HG03469 (cell line): ENCODE measurements at regions not wholly inside any gene's neighbourhood (a gene's known extent, or its start where the extent isn't known, plus 50 kb on each side); places are given as distances from the start of the nearest gene placed in this dataset.
"Not testable (repeated sequence)": the region's sequence is repeated elsewhere in the genome, so short reads cannot be mapped to it uniquely, and the experiment has no call there.

Source experiments
- ATAC-seq: cut with Tn5 transposase; IDR thresholded peaks from one replicate; pipeline ENCODE4 v1.9.1; 2021; ENCODE audit warnings: mild to moderate bottlenecking, moderate library complexity, moderate number of reproducible peaks; ENCODE audit not compliant: unreplicated experiment

- ATAC-seq, result no peak
Observed at GRCh38 chr2:65920659-65921058, 488.3 kb upstream of the SPRED2 start.

GRCh38 chr2:65919550-65920188, 487.3 kb upstream of the SPRED2 start:
- no peak for ATAC-seq

GRCh38 chr2:65918760-65919187, 486.4 kb upstream of the SPRED2 start:
- ATAC-seq, result no peak

- no peak for ATAC-seq
Observed at GRCh38 chr2:65917986-65918385, 485.6 kb upstream of the SPRED2 start.

- no peak for ATAC-seq
Observed at GRCh38 chr2:65916785-65917295, 484.4 kb upstream of the SPRED2 start.

GRCh38 chr2:65916177-65916576, 483.8 kb upstream of the SPRED2 start:
- ATAC-seq, result no peak

GRCh38 chr2:65915273-65915672, 482.9 kb upstream of the SPRED2 start:
- no peak for ATAC-seq

- ATAC-seq, result no peak
Observed at GRCh38 chr2:65914244-65914786, 481.9 kb upstream of the SPRED2 start.

GRCh38 chr2:65913813-65914212, 481.4 kb upstream of the SPRED2 start:
- no peak for ATAC-seq

- no peak for ATAC-seq
Observed at GRCh38 chr2:65901756-65902155, 469.4 kb upstream of the SPRED2 start.

- no peak for ATAC-seq
Observed at GRCh38 chr2:65896446-65896845, 464.0 kb upstream of the SPRED2 start.

- not testable (repeated sequence) for ATAC-seq
Observed at GRCh38 chr2:65890131-65890530, 457.7 kb upstream of the SPRED2 start.

GRCh38 chr2:65885266-65885665, 452.9 kb upstream of the SPRED2 start:
- no peak for ATAC-seq

- ATAC-seq, result no peak
Observed at GRCh38 chr2:65881592-65881991, 449.2 kb upstream of the SPRED2 start.

GRCh38 chr2:65880436-65880835, 448.0 kb upstream of the SPRED2 start:
- no peak for ATAC-seq

GRCh38 chr2:65878011-65878340, 445.6 kb upstream of the SPRED2 start:
- no peak for ATAC-seq

- no peak for ATAC-seq
Observed at GRCh38 chr2:65877331-65878010, 445.1 kb upstream of the SPRED2 start.

GRCh38 chr2:65876114-65876513, 443.7 kb upstream of the SPRED2 start:
- ATAC-seq, result no peak

GRCh38 chr2:65870826-65871225, 438.4 kb upstream of the SPRED2 start:
- no peak for ATAC-seq

GRCh38 chr2:65869296-65869695, 436.9 kb upstream of the SPRED2 start:
- ATAC-seq, result no peak

GRCh38 chr2:65868177-65868576, 435.8 kb upstream of the SPRED2 start:
- ATAC-seq, result no peak

- no peak for ATAC-seq
Observed at GRCh38 chr2:65867446-65867845, 435.0 kb upstream of the SPRED2 start.
